GM03348 (cell line): ENCODE measurements at regions not wholly inside any gene's neighbourhood (a gene's known extent, or its start where the extent isn't known, plus 50 kb on each side); places are given as distances from the start of the nearest gene placed in this dataset.

Experiments used
- DNase-seq: peaks from one replicate; pipeline ENCODE4 v3.0.0; 2012; ENCODE audit warnings: low spot score

DNA sequence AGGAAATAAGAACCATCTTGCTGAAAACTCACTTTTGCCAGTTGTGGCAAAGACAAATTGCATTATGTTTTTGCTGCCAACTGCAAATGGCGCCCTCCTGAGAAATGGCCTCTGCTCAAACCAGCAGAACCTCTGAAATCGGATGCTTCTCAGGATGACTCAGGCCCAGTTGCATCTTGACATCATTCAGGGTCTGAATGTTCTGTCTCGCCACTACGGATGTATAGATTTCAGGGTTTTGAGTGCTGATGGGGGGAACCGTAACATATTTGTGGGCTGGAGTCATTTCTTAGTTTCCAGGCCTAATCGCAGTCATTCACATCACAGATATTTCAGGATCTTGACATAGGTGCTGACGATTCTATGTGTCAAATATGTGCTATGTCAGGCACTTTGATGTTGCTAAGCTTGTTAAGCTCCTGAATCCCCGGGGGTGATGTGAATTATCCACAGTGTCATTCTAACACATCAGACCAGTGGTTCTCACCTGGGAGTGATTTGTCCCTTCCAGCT, 207.1 kb downstream of the NFATC2 start:
- peak; percentile 72 for DNase-seq

DNA sequence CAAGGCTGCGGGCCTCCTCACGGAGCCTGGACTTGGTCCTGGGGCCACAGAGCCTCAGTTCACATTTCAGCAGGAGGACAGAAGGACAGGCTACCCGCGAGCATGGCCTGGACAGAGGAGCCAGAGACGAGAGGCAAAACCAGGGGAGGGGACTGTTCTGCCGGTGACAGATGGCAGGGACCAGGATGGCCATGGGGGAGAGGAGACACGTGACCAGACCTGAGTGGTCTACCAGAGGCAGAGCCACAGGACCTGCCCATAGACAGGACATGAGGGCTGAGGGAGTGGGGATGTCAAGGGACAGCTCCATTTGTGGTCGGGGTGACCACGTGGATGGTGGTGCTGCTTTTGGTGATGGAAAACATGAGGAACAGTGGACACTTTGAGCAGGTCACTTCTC, 207.9 kb downstream of the NFATC2 start:
- DNase-seq: no peak

DNA sequence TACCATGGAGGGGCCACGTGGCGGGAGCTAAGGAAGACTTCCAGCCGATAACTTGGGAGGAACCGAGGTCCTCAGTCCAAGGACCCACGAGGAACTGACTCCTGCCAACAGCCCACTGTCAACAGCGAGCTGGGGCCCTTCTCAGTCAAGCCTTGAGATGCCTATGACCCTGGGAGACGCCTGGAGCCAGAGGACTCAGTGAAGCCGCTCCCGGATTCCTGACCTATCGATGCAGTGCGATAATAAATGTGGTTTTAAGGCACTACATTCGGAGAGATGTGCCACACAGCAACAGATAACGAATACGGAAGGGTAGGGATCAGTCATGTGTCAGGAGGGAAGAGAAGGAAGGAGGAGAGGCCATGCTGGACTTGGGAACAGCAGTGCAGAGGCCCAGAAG, 208.5 kb downstream of the NFATC2 start:
- no peak for DNase-seq

DNA sequence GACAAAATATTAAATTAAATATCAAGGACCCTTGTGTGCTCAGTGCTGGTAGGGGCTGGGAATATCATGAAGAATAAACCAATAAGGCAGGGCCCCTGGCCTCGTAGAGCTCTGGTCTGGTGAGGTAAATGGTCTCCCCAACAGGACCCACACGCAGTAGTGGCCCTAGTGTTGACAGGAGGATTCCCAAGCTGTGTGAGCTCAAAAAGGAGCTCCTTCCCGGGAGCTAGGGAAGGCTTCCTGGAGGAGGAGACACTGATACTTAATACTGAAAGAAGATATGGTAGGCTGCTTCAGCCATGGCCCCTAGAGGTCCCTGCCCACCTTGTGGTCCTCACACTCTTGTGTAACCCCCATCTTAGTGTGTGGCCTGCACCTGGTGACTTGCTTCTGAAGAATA, 209.1 kb downstream of the NFATC2 start:
- DNase-seq: no peak

DNA sequence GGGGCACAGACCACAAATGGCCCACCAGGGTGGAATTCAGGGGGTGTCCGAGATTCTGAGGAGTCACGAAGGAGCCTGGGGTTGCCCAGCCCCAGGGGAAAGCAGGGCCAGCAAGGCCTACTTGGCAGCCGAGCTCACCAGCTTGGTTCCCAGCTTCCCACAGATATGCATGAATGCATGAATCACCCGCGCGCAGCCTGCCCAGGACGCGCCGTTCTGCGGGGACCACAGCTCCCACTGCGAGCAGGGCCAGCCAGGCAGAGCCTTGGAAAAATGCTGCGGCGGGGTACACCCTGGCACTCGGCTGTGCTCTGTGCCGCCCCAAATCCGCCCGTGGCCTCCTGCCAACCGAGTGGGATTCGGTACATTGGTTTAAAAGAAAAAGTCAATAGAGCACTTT, 211.0 kb downstream of the NFATC2 start:
- DNase-seq: no peak

DNA sequence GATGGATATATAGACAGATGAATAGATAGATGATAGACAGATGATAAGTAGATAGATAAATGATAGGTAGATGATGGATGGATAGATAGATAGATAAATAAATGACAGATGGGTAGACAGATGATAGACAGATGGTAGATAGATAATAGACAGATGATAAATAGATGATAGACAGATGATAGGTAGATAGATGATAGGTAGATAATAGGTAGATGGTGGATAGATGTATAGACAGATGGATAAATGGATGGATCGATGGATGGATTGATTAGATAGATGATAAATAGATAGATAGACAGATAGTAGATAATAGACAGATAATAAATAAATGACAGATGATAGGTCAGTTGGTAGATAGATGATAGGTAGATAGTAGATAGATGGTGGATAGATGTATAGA, 212.7 kb downstream of the NFATC2 start:
- DNase-seq: no peak

DNA sequence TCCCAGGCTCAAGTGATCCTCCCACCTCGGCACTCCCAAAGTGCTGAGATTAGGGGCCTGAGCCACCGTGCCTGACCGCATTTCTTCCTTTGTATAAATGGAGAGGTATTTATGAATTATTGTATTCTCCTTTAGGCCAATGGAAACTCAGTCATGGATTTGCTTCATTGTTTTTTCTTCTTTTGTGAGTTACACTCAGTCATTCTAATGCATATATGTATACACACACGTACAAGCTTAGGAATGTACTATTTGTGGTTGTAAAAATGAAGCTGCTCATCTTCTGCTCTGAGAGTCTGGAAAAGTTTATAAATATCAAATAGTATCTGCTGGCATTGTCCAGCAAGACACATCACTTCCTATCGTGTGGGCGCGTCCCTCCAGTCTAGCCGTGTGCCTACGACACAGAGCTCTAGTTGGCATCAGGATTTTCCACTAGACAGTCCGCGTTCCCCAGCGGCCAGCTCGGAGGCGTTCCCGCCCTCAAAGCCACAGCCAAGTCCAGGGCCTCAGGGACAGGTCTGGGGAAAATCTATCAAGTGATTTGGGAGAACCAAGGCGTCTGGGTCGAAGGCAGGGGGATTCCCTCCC, 215.2 kb downstream of the NFATC2 start:
- peak; percentile 88 for DNase-seq

DNA sequence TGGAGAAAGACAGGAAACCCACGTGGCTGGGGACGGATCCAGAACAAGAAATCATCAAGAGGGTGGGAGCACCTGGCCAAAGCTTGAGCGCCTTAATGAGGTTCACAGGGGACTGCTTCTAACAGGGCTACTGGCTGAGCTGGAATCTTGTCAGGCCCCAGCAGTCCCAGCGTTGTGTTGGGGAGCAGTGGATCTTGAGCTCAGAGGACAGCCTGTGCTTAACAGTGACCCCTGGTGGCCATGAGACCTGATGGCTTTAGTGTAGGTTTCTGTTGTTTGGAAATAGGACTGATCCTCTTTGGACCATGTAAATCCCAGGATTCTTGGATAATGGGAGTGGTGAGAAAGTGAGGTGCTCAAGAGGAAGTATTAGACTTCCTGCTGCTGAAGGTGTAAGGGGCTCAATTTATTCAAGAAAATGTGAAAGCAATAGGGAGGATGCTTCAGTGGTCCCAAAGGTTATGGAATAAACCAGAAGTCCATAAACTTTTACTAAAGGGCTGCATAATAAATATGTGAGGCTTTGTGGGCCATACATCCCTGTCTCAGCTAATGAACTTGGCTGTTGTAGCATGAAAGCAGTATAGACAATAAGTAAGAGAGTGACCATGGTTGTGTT, 216.2 kb downstream of the NFATC2 start:
- DNase-seq: peak; percentile 81

DNA sequence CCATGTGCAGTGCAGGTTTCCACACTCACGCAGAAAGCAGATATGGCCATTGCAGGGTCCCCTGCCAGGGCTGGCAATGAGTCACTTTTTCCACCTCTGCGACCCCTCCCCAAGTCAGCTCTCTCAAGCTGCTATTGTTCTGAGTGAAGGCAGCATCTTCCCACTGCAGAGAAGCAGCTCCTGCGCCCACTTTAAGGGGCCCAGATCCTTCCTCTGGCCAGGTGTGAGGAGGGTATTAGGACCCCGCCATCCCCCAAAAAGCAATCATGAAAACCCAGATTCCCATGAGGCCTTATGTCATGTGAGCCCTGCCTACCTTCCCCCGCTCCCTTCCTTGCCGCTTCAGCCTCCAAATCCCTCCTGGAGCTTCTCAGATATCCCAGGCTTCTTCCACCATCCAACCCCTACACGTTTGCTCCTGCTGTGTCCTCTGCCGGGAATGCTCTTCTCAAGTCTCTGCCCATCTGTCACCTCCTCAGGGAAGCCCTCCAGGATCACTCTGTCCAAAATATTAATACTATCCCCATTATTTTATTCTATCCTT, 220.3 kb downstream of the NFATC2 start:
- no peak for DNase-seq

DNA sequence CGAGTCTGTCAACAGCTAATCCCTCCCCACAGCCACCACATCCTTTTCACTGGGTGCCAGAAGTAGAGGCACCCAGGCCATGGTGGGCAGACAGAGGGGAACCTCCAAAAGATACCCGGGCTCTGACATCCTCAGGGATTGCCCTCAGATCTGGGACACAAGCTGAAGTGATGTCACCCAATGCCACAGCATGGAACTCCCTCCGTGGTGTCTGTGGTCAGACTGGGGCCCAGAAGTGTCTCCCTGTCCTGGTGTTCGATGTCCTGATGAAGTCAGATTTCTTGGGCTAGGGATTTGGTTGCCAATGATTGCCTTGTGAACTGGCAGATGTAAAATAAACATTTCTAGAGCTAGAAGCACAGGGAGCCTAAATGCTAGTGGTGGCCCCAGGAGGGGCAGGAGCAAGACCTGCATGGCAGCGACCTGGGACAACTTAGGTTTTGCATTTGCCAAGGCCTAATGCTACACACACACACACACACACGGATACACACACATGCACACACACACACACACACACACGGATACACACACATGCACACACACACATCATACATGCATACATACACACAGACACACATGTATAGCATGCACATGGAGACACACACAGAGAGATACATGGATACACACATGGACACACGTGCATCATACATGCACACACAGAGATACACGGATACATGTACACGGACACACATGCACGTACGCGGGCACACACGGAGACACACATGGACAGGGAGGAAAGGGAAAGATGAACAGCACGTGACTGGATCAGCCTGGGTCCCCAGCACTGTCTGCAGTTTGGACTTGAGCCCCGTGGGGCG, 221.0 kb downstream of the NFATC2 start:
- DNase-seq: no peak

DNA sequence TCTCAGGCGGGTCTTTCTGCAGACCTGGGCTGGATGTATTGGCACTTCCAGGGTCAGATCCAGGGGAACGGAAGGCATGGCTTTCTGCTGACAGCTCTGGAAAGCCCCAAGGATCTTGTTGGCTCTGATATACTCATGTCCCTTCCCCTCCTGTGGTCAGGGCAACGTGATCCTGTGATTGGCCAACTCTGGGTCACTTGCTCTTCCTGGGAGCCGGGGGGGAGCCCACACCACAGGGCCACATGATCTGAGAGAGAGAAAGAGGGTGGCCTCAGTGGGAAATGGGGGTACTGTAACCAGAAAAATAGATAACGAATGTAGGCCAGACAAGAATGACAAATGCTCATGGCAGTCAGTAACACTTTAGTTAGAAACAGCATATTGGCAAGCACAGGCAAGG, 223.0 kb downstream of the NFATC2 start:
- no peak for DNase-seq

DNA sequence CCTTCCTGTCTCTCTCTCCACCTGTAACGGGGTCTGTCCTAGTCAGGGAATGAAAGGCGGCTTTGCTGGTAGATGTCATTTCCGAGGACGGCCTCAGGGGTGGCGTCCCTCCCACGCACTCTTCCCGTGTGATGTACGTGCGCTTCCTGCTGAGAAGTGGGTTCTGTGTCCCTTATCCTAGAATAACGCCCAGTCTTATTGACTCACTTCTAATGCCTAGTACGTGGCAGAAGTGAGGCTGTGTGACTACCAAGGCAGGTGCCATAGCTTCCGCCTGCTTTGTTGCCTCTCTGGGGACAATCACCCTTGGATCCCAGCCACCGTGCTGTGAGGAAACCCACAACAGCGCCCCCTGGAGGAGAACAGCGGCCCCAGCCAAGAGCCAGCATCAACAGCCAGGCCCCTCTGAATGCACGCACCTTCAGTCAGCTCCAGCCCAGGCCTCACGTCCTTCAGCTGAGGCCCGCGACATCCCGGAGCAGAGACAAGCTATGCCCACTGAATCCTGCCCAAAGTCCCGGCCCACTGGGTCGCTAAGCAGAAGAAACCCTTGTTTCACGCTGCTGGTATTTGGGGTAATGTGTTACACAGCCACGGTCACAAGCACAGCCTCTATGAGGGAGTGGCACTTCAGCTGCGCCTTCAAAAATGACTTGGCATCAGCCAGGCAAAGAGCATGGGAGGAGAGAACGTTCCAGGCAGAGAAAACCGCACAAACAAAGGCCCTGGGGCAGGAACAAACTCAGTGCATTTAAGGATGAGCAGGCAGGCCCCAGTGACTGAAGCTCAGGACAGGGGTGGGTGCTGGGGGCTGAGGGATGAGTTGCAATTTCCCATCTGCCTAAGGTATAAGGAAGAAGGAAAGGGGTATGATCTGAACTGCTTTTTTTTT, 224.2 kb downstream of the NFATC2 start:
- DNase-seq: peak; percentile 34

DNA sequence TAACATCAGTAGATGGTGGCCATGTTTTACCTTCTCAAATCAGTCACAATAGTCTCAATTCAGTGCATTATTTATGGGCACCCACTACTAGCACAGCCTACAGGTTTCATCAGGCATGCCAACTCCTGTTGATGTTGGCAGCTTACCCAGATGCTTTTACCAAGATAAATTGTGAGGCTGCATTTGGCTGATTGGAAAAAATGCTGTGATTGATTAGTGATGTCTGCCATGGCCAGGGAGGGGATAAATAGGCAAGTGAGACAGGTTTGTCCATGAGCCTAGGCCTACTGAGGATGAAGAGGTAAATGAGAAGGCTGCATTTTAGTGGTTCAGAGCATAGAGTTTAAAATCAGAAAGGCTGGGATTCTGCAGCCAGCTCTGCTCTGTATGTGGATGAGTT, 227.1 kb downstream of the NFATC2 start:
- DNase-seq: no peak

DNA sequence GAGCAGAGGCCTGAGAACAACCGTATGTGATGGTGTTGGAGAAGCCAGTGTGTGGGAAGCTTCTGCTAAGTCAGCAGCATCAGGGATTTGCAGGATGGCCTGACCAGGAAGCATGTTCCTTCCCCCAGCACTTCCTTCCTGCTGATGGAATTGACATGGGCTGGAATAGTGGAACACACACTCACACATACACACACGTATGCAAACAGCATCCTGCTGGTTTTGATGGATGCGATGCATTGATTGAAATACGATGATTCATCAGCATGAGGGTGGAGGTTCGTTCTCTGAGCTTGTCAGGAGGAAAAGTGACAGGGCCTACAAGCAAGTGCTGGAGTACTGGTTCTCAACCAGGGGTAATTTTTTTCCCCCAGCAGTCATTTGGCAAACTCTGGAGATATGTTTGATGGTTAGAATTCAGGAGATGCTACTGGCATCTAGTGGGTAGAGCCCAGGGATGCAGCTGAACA, 229.1 kb downstream of the NFATC2 start:
- DNase-seq: no peak

DNA sequence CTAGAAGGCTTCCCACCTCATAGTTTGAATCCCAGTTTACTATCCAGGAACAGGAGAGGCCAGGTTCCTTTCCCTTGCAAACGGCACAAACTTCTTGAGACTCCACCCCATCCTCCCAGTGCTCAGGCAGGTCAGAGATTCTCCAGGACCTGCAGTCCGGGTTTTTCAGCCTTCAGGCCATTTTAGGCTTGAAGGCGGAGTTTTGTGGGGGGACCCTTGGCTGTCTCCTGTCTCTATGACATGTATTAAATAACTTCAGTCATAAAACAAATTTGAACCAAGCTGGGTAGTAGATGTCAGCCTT, 230.1 kb downstream of the NFATC2 start:
- DNase-seq: no peak

DNA sequence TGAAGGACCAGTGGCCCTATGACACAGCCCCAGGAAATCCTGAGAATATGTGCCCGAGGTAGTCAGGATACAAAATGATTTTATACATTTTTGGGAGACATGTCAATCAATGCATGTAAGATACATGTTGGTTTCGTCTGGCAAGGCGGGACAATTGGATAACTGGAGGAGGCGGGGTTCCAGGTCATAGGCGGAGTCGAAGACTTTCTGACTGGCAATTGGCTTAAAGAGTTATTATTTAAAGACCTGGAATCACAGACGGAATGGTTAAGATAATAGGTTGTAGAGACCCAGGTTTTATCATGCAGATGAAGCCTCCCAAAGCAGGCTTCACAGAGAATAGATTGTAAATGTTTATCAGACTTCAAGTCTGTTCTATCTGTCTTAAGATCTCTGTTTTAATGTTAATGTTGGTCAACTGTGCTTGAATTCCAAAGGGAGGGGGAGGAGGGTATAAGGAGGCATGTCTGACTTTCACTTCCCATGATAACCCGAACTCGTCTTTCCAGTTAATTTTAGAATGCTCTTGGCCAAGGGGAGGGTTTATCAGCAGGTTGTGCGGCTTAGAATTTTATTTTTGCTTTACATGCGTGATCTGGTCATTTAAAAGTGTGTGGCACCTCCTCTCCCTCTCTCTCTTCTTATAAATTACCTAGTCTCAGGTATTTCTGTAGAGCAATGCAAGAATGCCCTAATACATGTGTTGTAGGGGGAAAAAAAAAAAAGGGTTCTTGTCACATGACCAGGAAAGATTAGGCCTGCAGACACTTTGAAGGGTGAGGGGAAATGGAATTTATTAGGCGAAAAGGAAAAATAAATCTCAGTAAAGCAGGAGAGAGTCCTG, 230.7 kb downstream of the NFATC2 start:
- DNase-seq: no peak

DNA sequence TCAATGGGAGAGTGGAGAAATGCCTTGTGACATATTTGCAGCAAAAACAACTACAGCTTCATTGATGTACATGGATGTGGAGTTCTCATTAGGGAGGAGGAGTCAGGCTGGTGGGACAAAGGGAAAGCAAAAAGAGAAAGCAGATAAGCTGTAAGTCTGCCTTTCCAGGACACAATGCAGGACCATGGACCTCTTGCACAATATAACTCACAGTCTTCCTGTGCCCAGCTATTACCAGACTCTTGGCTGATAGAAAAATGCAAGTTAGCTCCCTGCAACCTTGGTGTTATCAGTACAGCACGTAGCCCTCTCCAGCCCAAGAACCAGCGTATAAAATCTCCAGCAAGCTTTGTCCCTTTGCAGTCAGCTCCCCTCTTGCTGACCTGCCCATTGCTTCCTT, 232.3 kb downstream of the NFATC2 start:
- no peak for DNase-seq

DNA sequence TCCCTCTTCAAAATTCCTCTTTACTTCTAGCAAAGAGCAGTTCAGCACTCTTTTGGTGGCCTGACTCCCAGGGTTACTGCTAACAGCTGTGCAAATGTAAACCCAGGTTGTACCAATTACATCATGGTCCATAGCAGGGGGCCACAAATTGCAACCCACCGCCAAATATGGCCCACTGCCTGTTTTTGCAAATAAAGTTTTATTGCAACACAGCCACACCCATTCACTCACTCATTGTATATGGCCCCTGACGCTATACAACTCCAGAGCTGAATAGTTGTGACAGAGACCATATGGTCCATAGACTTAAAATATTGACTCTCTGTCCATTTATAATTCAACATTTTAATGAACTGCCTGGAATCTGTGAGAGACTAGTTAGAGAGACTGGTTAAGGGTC, 233.4 kb downstream of the NFATC2 start:
- no peak for DNase-seq

DNA sequence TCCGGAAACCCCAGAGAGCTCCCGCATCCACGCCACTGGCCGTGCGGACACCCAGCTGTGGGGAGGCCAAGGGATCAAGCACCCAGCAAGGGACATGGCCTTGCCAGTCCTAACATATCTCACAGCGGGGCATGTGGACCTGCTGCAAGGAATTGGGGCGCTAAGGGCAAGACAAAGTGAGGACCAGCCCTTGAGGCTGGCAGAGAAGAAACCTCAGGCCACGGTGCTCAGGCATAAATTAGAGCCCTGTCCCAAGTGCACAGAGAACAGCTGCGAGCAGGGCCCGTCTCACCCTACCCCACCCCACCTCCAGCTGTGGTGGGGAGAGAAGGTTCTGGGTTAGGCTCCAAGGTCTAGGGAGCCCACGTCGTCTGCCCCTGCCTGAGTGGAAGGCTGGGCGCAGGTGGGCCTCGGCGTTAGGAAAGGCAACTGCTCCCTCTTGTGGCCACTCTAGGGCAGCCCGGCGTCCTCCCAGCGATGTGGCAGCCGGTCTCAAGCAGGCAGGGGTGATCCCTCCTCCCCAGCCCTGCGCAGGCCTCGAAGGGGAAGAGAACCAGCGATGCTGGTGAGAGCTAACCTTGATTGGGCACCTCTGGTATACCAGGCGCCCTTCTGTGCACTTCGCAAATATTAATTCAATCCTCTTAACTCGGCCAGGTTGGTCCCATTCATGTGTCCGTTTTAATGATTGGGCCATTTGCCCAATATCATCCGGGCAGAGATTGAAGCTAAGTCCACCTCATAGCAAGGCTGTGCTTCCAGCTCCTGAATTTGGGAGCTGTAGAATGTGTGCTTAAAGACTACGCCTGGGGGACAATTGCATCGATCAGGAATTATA, 235.8 kb downstream of the NFATC2 start:
- DNase-seq: peak; percentile 94

DNA sequence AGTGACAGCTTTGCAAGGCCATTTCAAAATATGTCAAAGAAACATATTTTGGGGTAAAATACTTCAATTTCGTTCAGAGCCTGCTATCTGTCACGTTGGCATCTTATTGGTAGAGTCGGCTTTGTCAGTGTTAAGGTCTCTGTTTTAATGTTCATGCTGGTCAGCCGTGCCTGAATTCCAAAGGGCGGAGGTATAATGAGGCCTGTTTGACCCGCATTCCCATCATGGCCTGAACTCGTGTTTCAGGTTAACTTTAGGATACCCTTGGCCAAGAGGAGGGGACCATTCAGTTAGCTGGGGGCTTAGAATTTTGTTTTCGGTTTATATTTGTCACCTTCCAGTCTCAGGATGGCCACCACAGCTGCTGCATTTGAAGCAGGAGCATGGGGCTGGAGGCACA, 236.4 kb downstream of the NFATC2 start:
- no peak for DNase-seq
